22Rv1 (cell line): ENCODE measurements at regions not wholly inside any gene's neighbourhood (a gene's known extent, or its start where the extent isn't known, plus 50 kb on each side); places are given as distances from the start of the nearest gene placed in this dataset.

Experiments used
- H3K27ac ChIP-seq: fragments of 450-650 bp; 2 replicates; pipeline ENCODE4 v1.5.1; 2017
- CTCF ChIP-seq: fragments of 450-650 bp; IDR thresholded peaks from 2 replicates; pipeline ENCODE4 v1.5.1; 2017; ENCODE audit warnings: mild to moderate bottlenecking
- ZFX ChIP-seq: fragments of 450-650 bp; IDR thresholded peaks from 2 replicates; pipeline ENCODE4 v1.6.1; 2017; ENCODE audit warnings: antibody characterized with exemption, borderline replicate concordance

GRCh38 chr3:194205675-194206133, 69.8 kb downstream of the HES1 start:
- no peak overlapping the region for H3K27ac ChIP-seq
- no peak for TF ChIP-seq CTCF
- no peak for TF ChIP-seq ZFX

DNA sequence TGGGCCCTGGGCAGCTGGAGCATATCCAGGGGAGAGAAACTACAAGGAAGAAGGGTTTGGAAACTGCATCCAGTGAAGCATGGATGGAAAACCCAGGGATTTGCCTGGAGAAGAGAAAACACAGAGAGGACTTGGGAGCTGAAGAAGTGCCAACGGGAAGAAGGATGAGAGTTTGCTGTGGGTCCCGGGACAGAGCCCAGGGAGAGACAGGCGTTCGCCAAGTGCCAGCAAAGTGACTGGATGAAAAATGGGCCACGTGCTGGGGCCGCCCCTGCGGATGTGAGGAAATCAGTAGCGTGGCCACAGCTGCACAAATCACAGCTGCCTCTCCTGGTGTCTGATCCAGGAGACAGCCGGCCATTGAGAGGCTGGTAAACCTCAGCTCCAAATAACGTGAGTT, 70.4 kb downstream of the HES1 start:
- H3K27ac ChIP-seq = no peak overlapping the region
- TF ChIP-seq ZFX = no peak
- no peak for TF ChIP-seq CTCF

DNA sequence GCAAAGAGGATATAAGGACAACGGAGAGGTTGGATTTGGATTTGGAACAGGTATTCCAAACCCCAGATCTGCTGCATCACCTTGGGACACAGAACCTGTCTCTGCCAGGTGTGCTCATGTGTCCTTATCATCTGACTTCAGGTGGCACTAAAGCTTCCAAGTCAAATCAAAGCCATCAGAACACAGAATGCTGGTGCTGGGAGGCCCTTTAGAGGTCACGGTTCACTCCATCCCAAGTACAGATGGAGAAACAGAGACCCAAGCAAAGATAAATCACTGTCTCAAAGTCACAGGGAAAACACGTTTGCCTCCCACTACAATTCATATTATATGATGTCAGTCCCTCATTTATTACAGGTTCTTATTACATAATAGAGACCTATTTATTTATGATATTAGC, 72.8 kb downstream of the HES1 start:
- H3K27ac ChIP-seq = no peak overlapping the region
- TF ChIP-seq CTCF (no peak), ZFX (no peak)

GRCh38 chr3:194212161-194212844, 76.4 kb downstream of the HES1 start:
- TF ChIP-seq CTCF (no peak), ZFX (no peak)
- no peak overlapping the region for H3K27ac ChIP-seq

- no peak overlapping the region for H3K27ac ChIP-seq
- TF ChIP-seq ZFX (no peak), CTCF (no peak)
Observed at GRCh38 chr3:194212845-194213331, 76.9 kb downstream of the HES1 start.

- TF ChIP-seq CTCF (no peak), ZFX (no peak)
- H3K27ac ChIP-seq = no peak overlapping the region
Observed at GRCh38 chr3:194215392-194215791, 79.4 kb downstream of the HES1 start.

DNA sequence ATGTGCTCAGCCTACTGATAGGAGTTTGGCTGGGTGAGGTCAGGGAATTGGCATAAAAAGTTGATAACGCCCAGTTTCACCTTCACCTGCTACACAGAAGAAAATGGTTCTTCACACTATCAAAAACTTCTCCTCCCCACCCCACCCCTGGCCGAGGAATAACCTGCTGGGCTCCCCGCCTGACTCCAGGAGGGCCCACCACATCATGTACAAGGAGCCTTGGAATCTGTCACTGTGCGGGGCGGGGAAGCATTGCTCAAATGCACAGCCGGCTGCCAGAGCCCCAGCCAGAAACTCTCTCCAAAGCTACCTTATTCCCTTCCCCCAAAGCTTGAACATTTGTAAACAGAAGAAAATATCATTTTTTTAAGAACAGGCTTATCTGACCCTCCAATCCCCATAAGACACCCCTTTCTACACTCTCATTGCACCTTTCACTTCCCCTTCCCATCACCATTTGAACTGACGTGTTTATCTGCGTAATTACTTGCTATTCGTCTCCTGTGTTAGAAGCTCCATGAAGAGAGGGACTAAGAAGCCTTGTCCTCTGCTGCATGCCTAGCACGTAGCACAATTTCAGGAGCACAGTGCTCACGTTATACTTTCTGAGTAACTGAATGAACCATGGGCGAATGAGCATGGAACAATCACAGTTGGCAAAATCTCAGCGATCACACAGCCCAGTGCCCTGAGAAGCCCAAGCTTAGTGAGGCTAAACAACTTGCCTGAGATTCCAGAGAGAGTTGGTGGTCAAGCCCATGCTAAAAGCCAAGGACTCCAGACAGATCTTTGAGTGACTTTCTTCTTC, 82.9 kb downstream of the HES1 start:
- no peak overlapping the region for H3K27ac ChIP-seq
- TF ChIP-seq CTCF (no peak), ZFX (no peak)
